Trophoblast cell (in vitro differentiated cells and primary cell): ENCODE measurements at regions not wholly inside any gene's neighbourhood (a gene's known extent, or its start where the extent isn't known, plus 50 kb on each side); places are given as distances from the start of the nearest gene placed in this dataset.

Experiments used
- DNase-seq, 2 donors: peaks; one replicate each; pipeline ENCODE4 v3.0.0-alpha.2; 2016
- H2AFZ ChIP-seq: 2 replicates; pipeline ENCODE4 v1.6.1; 2013; ENCODE audit warnings: low read length, moderate library complexity, mild to moderate bottlenecking; ENCODE audit not compliant: insufficient read depth, poor library complexity
- H2AK5ac ChIP-seq: 2 replicates; pipeline ENCODE4 v1.6.1; 2013; ENCODE audit warnings: mild to moderate bottlenecking, low read length
- H2BK120ac ChIP-seq: 2 replicates; pipeline ENCODE4 v1.6.1; 2013; ENCODE audit warnings: low read length, mild to moderate bottlenecking, moderate library complexity; ENCODE audit not compliant: insufficient read depth, poor library complexity
- H2BK12ac ChIP-seq: 2 replicates; pipeline ENCODE4 v1.6.1; 2013; ENCODE audit warnings: mild to moderate bottlenecking, low read length, moderate library complexity
- H2BK5ac ChIP-seq: 2 replicates; pipeline ENCODE4 v1.6.1; 2013; ENCODE audit warnings: low read length, low read depth, moderate library complexity, mild to moderate bottlenecking; ENCODE audit not compliant: poor library complexity
- H3K14ac ChIP-seq: 2 replicates; pipeline ENCODE4 v1.6.1; 2013; ENCODE audit warnings: mild to moderate bottlenecking, low read length
- H3K18ac ChIP-seq: 2 replicates; pipeline ENCODE4 v1.6.1; 2013; ENCODE audit warnings: mild to moderate bottlenecking, low read length
- H3K23ac ChIP-seq: 2 replicates; pipeline ENCODE4 v1.6.1; 2013; ENCODE audit warnings: low read length
- H3K27ac ChIP-seq: 2 replicates; pipeline ENCODE4 v1.5.1; 2013; ENCODE audit warnings: low read depth, mild to moderate bottlenecking, inconsistent platforms, low read length, moderate library complexity
- H3K27me3 ChIP-seq: 2 replicates; pipeline ENCODE4 v1.6.1; 2013; ENCODE audit warnings: inconsistent platforms, mild to moderate bottlenecking, low read length, moderate library complexity; ENCODE audit not compliant: insufficient read depth
- H3K36me3 ChIP-seq, 2 experiments: 1 replicate in 1 of 2; 2 replicates in 1 of 2; pipeline ENCODE4 v1.6.1; 2013; ENCODE audit warnings: low read length in 2 of 2, mild to moderate bottlenecking in 2 of 2, moderate library complexity in 1 of 2; ENCODE audit not compliant: insufficient read depth in 2 of 2, control insufficient read depth in 1 of 2
- H3K4ac ChIP-seq: 2 replicates; pipeline ENCODE4 v1.6.1; 2013; ENCODE audit warnings: low read depth, mild to moderate bottlenecking, low read length, moderate library complexity
- H3K4me1 ChIP-seq, 2 experiments: 1 replicate in 1 of 2; 2 replicates in 1 of 2; pipeline ENCODE4 v1.6.1; 2013; ENCODE audit warnings: low read length in 2 of 2, mild to moderate bottlenecking in 2 of 2, moderate library complexity in 1 of 2; ENCODE audit not compliant: insufficient read depth in 2 of 2, control insufficient read depth in 1 of 2
- H3K4me2 ChIP-seq: 2 replicates; pipeline ENCODE4 v1.6.1; 2013; ENCODE audit warnings: inconsistent platforms, mild to moderate bottlenecking, low read length, moderate library complexity
- H3K4me3 ChIP-seq: 2 replicates; pipeline ENCODE4 v1.5.1; 2013; ENCODE audit warnings: mild to moderate bottlenecking, low read depth, low read length, inconsistent platforms
- H3K79me1 ChIP-seq: one replicate; pipeline ENCODE4 v1.6.1; 2013; ENCODE audit warnings: low read length
- H3K79me2 ChIP-seq: 2 replicates; pipeline ENCODE4 v1.6.1; 2013; ENCODE audit warnings: low read length, mild to moderate bottlenecking; ENCODE audit not compliant: control insufficient read depth, insufficient read depth, poor library complexity
- H3K9ac ChIP-seq: 2 replicates; pipeline ENCODE4 v1.6.1; 2013; ENCODE audit warnings: mild to moderate bottlenecking, low read length
- H3K9me3 ChIP-seq: 2 replicates; pipeline ENCODE4 v1.6.1; 2013; ENCODE audit warnings: low read depth, mild to moderate bottlenecking, control low read depth, inconsistent platforms, low read length; ENCODE audit not compliant: insufficient read depth
- H4K12ac ChIP-seq: 2 replicates; pipeline ENCODE4 v1.6.1; 2013; ENCODE audit warnings: low read depth, mild to moderate bottlenecking, low read length, moderate library complexity
- H4K8ac ChIP-seq: 2 replicates; pipeline ENCODE4 v1.6.1; 2013; ENCODE audit warnings: low read depth, mild to moderate bottlenecking, low read length, moderate library complexity
- H4K91ac ChIP-seq: one replicate; pipeline ENCODE4 v1.6.1; 2013; ENCODE audit warnings: low read depth, mild to moderate bottlenecking, low read length, moderate library complexity
- WGBS: extraction: QIAGEN DNeasy Blood & Tissue Kit; methylation state at CpG from one replicate; pipeline ENCODE4 v1.1.7; 2013; ENCODE audit warnings: missing lambda C conversion rate; ENCODE audit not compliant: insufficient read length, insufficient coverage; ENCODE audit errors: extremely low coverage; 5-methylcytosine and 5-hydroxymethylcytosine counted together

- DNase-seq = no peak
- no CpG with 5 or more reads among the region's 15 CpGs for WGBS
Measured at GRCh38 chr5:5573798-5574380, 151.4 kb downstream of the ICE1 start.

GRCh38 chr5:5572976-5573797 lies 150.7 kb downstream of the ICE1 start:
- Histone ChIP-seq H3K4me1 (no peaks in the 10 kb centered on the region), H2BK120ac (no peak overlapping the region), H3K9me3 (no peaks in the 10 kb centered on the region), H3K18ac (no peak overlapping the region), H3K9ac (no peak overlapping the region), H2BK12ac (no peak overlapping the region), H4K12ac (no peak overlapping the region), H3K79me2 (no peaks in the 10 kb centered on the region), H3K79me1 (no peaks in the 10 kb centered on the region), H2AFZ (no peak overlapping the region), H4K8ac (no peak overlapping the region), H3K23ac (no peak overlapping the region), H3K4me2 (no peak overlapping the region), H2BK5ac (no peak overlapping the region), H3K36me3 (no peaks in the 10 kb centered on the region), H3K4ac (no peak overlapping the region), H3K27me3 (no peaks in the 10 kb centered on the region), H3K14ac (no peak overlapping the region), H3K27ac (no peak overlapping the region), H4K91ac (no peak overlapping the region), H3K4me3 (no peak overlapping the region), H2AK5ac (no peak overlapping the region)
- DNase-seq = no peak
- WGBS = no CpG with 5 or more reads among the region's 21 CpGs

More at GRCh38 chr5:5573798-5574380, 151.4 kb downstream of the ICE1 start:
- no peak overlapping the region for H3K9ac ChIP-seq
- H4K91ac ChIP-seq = no peak overlapping the region
- no peak overlapping the region for H2BK120ac ChIP-seq
- no peaks in the 10 kb centered on the region for H3K79me1 ChIP-seq
- H3K23ac ChIP-seq = no peak overlapping the region
- H3K4ac ChIP-seq = no peak overlapping the region
- no peak overlapping the region for H3K27ac ChIP-seq
- H3K36me3 ChIP-seq = no peaks in the 10 kb centered on the region
- no peaks in the 10 kb centered on the region for H3K9me3 ChIP-seq
- no peak overlapping the region for H3K18ac ChIP-seq
- H2BK12ac ChIP-seq = no peak overlapping the region
- H3K14ac ChIP-seq = no peak overlapping the region
- no peak overlapping the region for H2AK5ac ChIP-seq
- H2BK5ac ChIP-seq = no peak overlapping the region
- no peak overlapping the region for H3K4me2 ChIP-seq
- H3K79me2 ChIP-seq = no peaks in the 10 kb centered on the region
- no peaks in the 10 kb centered on the region for H3K27me3 ChIP-seq
- no peak overlapping the region for H3K4me3 ChIP-seq
- no peak overlapping the region for H4K8ac ChIP-seq
- H3K4me1 ChIP-seq = no peaks in the 10 kb centered on the region
- no peak overlapping the region for H2AFZ ChIP-seq
- H4K12ac ChIP-seq = no peak overlapping the region

- no peaks in the 10 kb centered on the region for H3K27me3 ChIP-seq
- whole genome bisulfite sequencing = no CpG with 5 or more reads among the region's 29 CpGs
- no peak overlapping the region for H2AK5ac ChIP-seq
- no peak overlapping the region for H4K12ac ChIP-seq
- H3K14ac ChIP-seq = no peak overlapping the region
- no peak overlapping the region for H3K4me2 ChIP-seq
- peak in 1 of 2 donors; percentile 1 for DNase-seq
- no peaks in the 10 kb centered on the region for H3K79me1 ChIP-seq
- no peak overlapping the region for H3K18ac ChIP-seq
- H3K36me3 ChIP-seq = no peaks in the 10 kb centered on the region
- H3K9ac ChIP-seq = no peak overlapping the region
- no peak overlapping the region for H2BK12ac ChIP-seq
- no peak overlapping the region for H3K4ac ChIP-seq
- no peak overlapping the region for H4K91ac ChIP-seq
- H3K27ac ChIP-seq = no peak overlapping the region
- H3K4me3 ChIP-seq = no peak overlapping the region
- no peaks in the 10 kb centered on the region for H3K4me1 ChIP-seq
- no peak overlapping the region for H2AFZ ChIP-seq
- no peak overlapping the region for H3K23ac ChIP-seq
- no peak overlapping the region for H2BK5ac ChIP-seq
- no peaks in the 10 kb centered on the region for H3K9me3 ChIP-seq
- no peak overlapping the region for H4K8ac ChIP-seq
- H2BK120ac ChIP-seq = no peak overlapping the region
- H3K79me2 ChIP-seq = no peaks in the 10 kb centered on the region
Measured at GRCh38 chr5:5572010-5572865, 149.8 kb downstream of the ICE1 start.

GRCh38 chr5:5570646-5571045 lies 148.2 kb downstream of the ICE1 start:
- H3K9ac ChIP-seq = no peak overlapping the region
- H4K12ac ChIP-seq = no peak overlapping the region
- no peak overlapping the region for H3K4ac ChIP-seq
- H4K8ac ChIP-seq = no peak overlapping the region
- no peaks in the 10 kb centered on the region for H3K79me2 ChIP-seq
- H3K4me3 ChIP-seq = no peak overlapping the region
- no peak overlapping the region for H3K23ac ChIP-seq
- DNase-seq = no peak
- no peaks in the 10 kb centered on the region for H3K4me1 ChIP-seq
- no CpG with 5 or more reads among the region's 8 CpGs for WGBS
- H3K18ac ChIP-seq = no peak overlapping the region
- H3K27me3 ChIP-seq = no peaks in the 10 kb centered on the region
- H3K4me2 ChIP-seq = no peak overlapping the region
- H3K36me3 ChIP-seq = no peaks in the 10 kb centered on the region
- H2BK120ac ChIP-seq = no peak overlapping the region
- no peak overlapping the region for H4K91ac ChIP-seq
- H3K79me1 ChIP-seq = no peaks in the 10 kb centered on the region
- no peak overlapping the region for H2AFZ ChIP-seq
- no peak overlapping the region for H3K27ac ChIP-seq
- H3K9me3 ChIP-seq = no peaks in the 10 kb centered on the region
- H2AK5ac ChIP-seq = no peak overlapping the region
- no peak overlapping the region for H2BK12ac ChIP-seq
- H2BK5ac ChIP-seq = no peak overlapping the region
- no peak overlapping the region for H3K14ac ChIP-seq
